Adrenal gland (tissue), 5 donors: ENCODE measurements at regions not wholly inside any gene's neighbourhood (a gene's known extent, or its start where the extent isn't known, plus 50 kb on each side); places are given as distances from the start of the nearest gene placed in this dataset.

Experiments
- CTCF ChIP-seq, 6 experiments: fragments of 450-650 bp in 4 of 6; fragments of 200-600 bp in 2 of 6; sonication (generic) in 1 of 6; IDR thresholded peaks; 1 replicate in 5 of 6; 2 replicates in 1 of 6; pipeline versions ENCODE4 v1.5.1 to v1.8.0; 2016 to 2021; ENCODE audit warnings: antibody characterized with exemption in 6 of 6, mild to moderate bottlenecking in 2 of 6, moderate library complexity in 1 of 6
- POLR2A ChIP-seq, 2 donors: fragments of 450-650 bp; IDR thresholded peaks; one replicate each; pipeline ENCODE4 v1.6.1; 2017; ENCODE audit warnings: antibody characterized with exemption in 2 of 2, mild to moderate bottlenecking in 2 of 2, moderate library complexity in 1 of 2
- donor health status: DM: no; HTN: no; CAD: no.

- TF ChIP-seq CTCF (IDR thresholded peaks at IDR 0.05) (no peak), POLR2A (IDR thresholded peaks at IDR 0.05) (no peak)
These were observed 1326.8 kb upstream of the TMEFF2 start for GRCh38 chr2:193521523-193521922.
